CD4-positive, alpha-beta T cell (primary cell): ENCODE measurements at regions not wholly inside any gene's neighbourhood (a gene's known extent, or its start where the extent isn't known, plus 50 kb on each side); places are given as distances from the start of the nearest gene placed in this dataset.

Experiments
- ATAC-seq: fragments of 200-7000 bp; cut with Tn5 transposase; one replicate; pipeline ENCODE4 v1.10.0; 2022; ENCODE audit warnings: mild to moderate bottlenecking; ENCODE audit not compliant: poor library complexity
- CTCF ChIA-PET: fragments of 350-600 bp; sonication (Branson Sonifier 250); formaldehyde crosslinking; loops from one replicate; lab custom pipeline; 2021; ENCODE audit warnings: antibody characterized with exemption, inconsistent platforms; lab: Charles Lee
- POLR2A ChIA-PET: fragments of 350-600 bp; sonication (Branson Sonifier 250); formaldehyde crosslinking; loops from one replicate; lab custom pipeline; 2021; ENCODE audit warnings: antibody characterized with exemption, inconsistent platforms; lab: Charles Lee
- DNase-seq, 14 experiments: peaks; one replicate each; pipeline ENCODE4 v3.0.0-alpha.2; 2013 to 2020; ENCODE audit warnings: mixed read lengths in 2 of 14
- H3K27ac ChIP-seq, 2 donors: one replicate each; pipeline versions ENCODE4 v1.5.1 to v1.7.0; 2013; ENCODE audit warnings: low read length in 2 of 2, low read depth in 1 of 2, mild to moderate bottlenecking in 1 of 2
- H3K27me3 ChIP-seq, 2 experiments: 1 replicate in 1 of 2; 2 replicates in 1 of 2; pipeline versions ENCODE4 v1.6.1 to v1.7.0; 2013; ENCODE audit warnings: low read length in 2 of 2, control low read depth in 1 of 2, mild to moderate bottlenecking in 1 of 2, moderate library complexity in 1 of 2; ENCODE audit not compliant: insufficient read depth in 2 of 2, control insufficient read depth in 1 of 2
- H3K36me3 ChIP-seq: one replicate; pipeline ENCODE4 v1.6.1; 2013; ENCODE audit warnings: low read length, control low read depth; ENCODE audit not compliant: insufficient read depth
- H3K4me1 ChIP-seq: one replicate; pipeline ENCODE4 v1.6.1; 2013; ENCODE audit warnings: low read length, control low read depth; ENCODE audit not compliant: insufficient read depth
- H3K4me3 ChIP-seq: one replicate; pipeline ENCODE4 v1.5.1; 2013; ENCODE audit warnings: mild to moderate bottlenecking, low read length, moderate library complexity
- H3K9me3 ChIP-seq, 2 experiments: 1 replicate in 1 of 2; 2 replicates in 1 of 2; pipeline versions ENCODE4 v1.6.1 to v1.7.0; 2013; ENCODE audit warnings: low read length in 2 of 2, mild to moderate bottlenecking in 2 of 2, control low read depth in 1 of 2, moderate library complexity in 1 of 2; ENCODE audit not compliant: control insufficient read depth in 1 of 2, insufficient read depth in 1 of 2
- H3K27ac Mint-ChIP-seq: one replicate; pipeline ENCODE4 v1.8.0; 2020; ENCODE audit warnings: mixed read lengths
- H3K27me3 Mint-ChIP-seq: one replicate; pipeline ENCODE4 v1.8.0; 2021; ENCODE audit warnings: mixed read lengths
- H3K36me3 Mint-ChIP-seq: one replicate; pipeline ENCODE4 v1.8.0; 2021; ENCODE audit warnings: low read depth, mixed read lengths
- H3K4me1 Mint-ChIP-seq: one replicate; pipeline ENCODE4 v1.8.0; 2021; ENCODE audit warnings: low read depth, mixed read lengths
- H3K4me3 Mint-ChIP-seq: one replicate; pipeline ENCODE4 v1.8.0; 2020; ENCODE audit warnings: mild to moderate bottlenecking, mixed read lengths
- H3K9me3 Mint-ChIP-seq: one replicate; pipeline ENCODE4 v1.8.0; 2020; ENCODE audit warnings: mixed read lengths
- CTCF ChIP-seq: fragments of 200-600 bp; IDR thresholded peaks from one replicate; pipeline ENCODE4 v1.8.0; 2022; ENCODE audit warnings: antibody characterized with exemption, mild to moderate bottlenecking
- intact Hi-C, 2 experiments: fragments of 100-400 bp; cut with DNase I in 1 of 2; cut with micrococcal nuclease in 1 of 2; formaldehyde crosslinking; loops; one replicate each; pipeline versions ENCODE4 v1.15.1 to v1.9.0; 2023 to 2025; cut with DNase I, micrococcal nuclease

- POLR2A ChIA-PET: no interaction called here
- Histone ChIP-seq H3K36me3 (no peaks in the 10 kb centered on the region), H3K27ac (no peak overlapping the region), H3K4me1 (no peaks in the 10 kb centered on the region), H3K9me3 (peaks cover 7% of the 10 kb centered on the region in 2 experiments), H3K27me3 (peaks cover 0 to 2% of the 10 kb centered on the region in 2 experiments), H3K4me3 (no peak overlapping the region)
- ATAC-seq: no peak
- TF ChIP-seq CTCF: no peak
- Mint-ChIP-seq H3K9me3 (peaks cover 6% of the 10 kb centered on the region), H3K36me3 (no peaks in the 10 kb centered on the region), H3K4me1 (no peaks in the 10 kb centered on the region), H3K4me3 (no peak overlapping the region), H3K27me3 (no peaks in the 10 kb centered on the region), H3K27ac (no peak overlapping the region)
- CTCF ChIA-PET: no interaction called here
- intact Hi-C loops: no loop called here
- no peak for DNase-seq
These were observed 1445.4 kb downstream of the AACS start for GRCh38 chr12:126510630-126511029.

- Histone ChIP-seq H3K9me3 (peaks cover 0 to 3% of the 10 kb centered on the region in 2 experiments), H3K27ac (no peak overlapping the region), H3K27me3 (peaks cover 0 to 2% of the 10 kb centered on the region in 2 experiments), H3K4me1 (no peaks in the 10 kb centered on the region), H3K4me3 (no peak overlapping the region), H3K36me3 (no peaks in the 10 kb centered on the region)
- TF ChIP-seq CTCF: no peak
- Mint-ChIP-seq H3K4me1 (no peaks in the 10 kb centered on the region), H3K27me3 (no peaks in the 10 kb centered on the region), H3K27ac (no peak overlapping the region), H3K36me3 (no peaks in the 10 kb centered on the region), H3K9me3 (peaks cover 3% of the 10 kb centered on the region), H3K4me3 (no peak overlapping the region)
- ChIA-PET POLR2A (no interaction called here), CTCF (no interaction called here)
- no peak for ATAC-seq
- intact Hi-C loops: no loop called here
- DNase-seq: no peak
These were observed 1448.0 kb downstream of the AACS start for GRCh38 chr12:126512916-126513913.

GRCh38 chr12:126518596-126519200, 1453.5 kb downstream of the AACS start:
- DNase-seq (no peak), ATAC-seq (no peak)
- no peaks in the 10 kb centered on the region for H3K36me3 Mint-ChIP-seq
- H3K27me3 Mint-ChIP-seq: no peaks in the 10 kb centered on the region
- intact Hi-C loops: no loop called here
- Histone ChIP-seq H3K4me3 (no peak overlapping the region), H3K36me3 (no peaks in the 10 kb centered on the region), H3K9me3 (peaks cover 0 to 3% of the 10 kb centered on the region in 2 experiments), H3K4me1 (no peaks in the 10 kb centered on the region), H3K27ac (no peak overlapping the region), H3K27me3 (no peaks in the 10 kb centered on the region)
- ChIA-PET CTCF (no interaction called here), POLR2A (no interaction called here)
- no peak for TF ChIP-seq CTCF
- peaks cover 3% of the 10 kb centered on the region for H3K9me3 Mint-ChIP-seq
- H3K27ac Mint-ChIP-seq: no peak overlapping the region
- no peaks in the 10 kb centered on the region for H3K4me1 Mint-ChIP-seq
- no peak overlapping the region for H3K4me3 Mint-ChIP-seq
